Activated CD4-positive, CD25-positive, alpha-beta regulatory T cell treated with anti-CD3 and anti-CD28 coated beads, Interleukin-2, amount 50 U/mL, for 72 hours (primary cell): ENCODE measurements at regions not wholly inside any gene's neighbourhood (a gene's known extent, or its start where the extent isn't known, plus 50 kb on each side); places are given as distances from the start of the nearest gene placed in this dataset.

Source experiments
- DNase-seq: peaks from one replicate; pipeline ENCODE4 v3.0.0; 2021

- no peak for DNase-seq
These were observed 106.0 kb upstream of the ZNF32 start for GRCh38 chr10:43754569-43755260.

DNA sequence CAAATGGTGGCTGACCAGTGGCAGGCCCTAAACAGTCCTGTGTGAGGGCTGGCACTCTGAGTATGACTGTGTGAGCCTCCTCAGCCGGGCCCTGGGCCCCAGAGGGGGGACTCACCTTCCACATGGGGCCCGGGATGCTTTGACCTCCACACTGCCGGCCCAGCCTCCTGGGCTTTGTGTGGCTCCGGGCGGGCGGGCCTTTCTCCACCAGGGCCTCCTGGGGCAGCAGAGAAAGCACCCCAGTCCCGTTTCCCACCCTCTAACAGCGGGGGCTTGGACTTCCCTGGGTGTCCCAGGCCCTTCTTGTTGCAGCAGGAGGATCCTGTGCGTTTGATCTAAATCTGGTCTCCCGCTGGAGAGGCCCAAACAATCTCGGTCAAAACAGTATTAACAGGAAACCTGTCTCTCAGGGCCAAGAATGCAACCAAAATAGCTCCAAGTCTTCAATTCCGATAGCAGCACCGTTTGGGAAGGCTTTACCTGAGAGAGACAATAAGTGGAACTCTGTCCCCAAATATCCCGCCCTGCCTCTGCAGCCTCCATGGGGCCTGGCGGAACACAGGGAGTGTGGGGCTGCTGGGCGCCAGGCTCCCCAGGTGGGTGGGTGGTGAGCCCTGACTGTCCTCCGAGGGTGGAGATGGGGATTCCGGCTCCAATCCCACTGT lies 104.8 kb upstream of the ZNF32 start:
- DNase-seq: no peak

GRCh38 chr10:43752682-43753081 lies 104.0 kb upstream of the ZNF32 start:
- DNase-seq: no peak

GRCh38 chr10:43751646-43752045 lies 103.0 kb upstream of the ZNF32 start:
- DNase-seq: no peak

DNA sequence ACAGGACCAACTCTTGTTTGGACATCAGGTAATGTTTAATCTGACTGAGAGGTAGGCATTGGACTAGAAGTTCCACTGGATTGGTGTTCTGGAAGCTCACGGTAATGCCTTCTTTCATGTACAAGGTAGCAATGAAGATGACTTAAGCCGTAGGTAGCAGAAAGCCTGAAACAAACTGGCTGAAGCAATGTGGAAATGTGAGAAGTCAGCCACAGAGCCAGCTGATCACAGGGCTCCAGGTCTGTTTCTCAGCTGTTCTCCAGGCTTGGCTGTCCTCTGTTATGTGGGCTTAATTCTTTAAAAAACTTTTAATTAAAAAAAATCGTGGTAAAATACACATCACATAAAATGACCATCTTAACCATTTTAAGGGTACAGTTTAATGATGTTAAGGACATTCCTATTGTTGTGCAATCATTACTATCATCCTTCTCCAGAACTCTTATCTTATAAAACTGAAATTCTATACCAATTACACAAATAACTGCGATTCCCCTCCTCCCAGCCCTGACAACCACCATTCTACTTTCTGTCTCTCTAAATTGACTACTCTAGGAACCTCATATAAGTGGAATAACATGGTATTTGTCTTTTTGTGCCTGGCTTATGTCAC lies 101.4 kb upstream of the ZNF32 start:
- no peak for DNase-seq

- DNase-seq: no peak
These were observed 100.5 kb upstream of the ZNF32 start for GRCh38 chr10:43749145-43749576.

GRCh38 chr10:43748560-43748959 lies 99.9 kb upstream of the ZNF32 start:
- DNase-seq: no peak

DNA sequence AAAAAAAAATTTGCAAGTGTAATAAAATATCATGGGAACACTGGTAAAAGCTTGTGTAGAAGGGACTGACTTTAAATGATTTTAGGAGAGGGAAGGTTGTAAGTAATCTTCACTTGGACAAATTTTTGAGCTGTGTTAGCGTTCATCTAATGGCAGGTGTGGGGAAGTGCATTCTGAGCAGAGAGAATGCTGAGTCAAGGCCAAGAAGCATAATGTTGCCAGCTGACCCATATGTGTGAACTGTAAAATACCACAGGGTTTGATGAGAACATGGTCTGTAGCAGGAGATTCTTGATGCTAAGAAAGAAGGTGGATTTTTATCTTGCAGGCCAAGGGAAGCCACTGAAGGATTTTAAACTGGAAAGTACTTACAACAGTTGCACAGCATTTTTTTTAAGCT lies 98.2 kb upstream of the ZNF32 start:
- DNase-seq: no peak

DNA sequence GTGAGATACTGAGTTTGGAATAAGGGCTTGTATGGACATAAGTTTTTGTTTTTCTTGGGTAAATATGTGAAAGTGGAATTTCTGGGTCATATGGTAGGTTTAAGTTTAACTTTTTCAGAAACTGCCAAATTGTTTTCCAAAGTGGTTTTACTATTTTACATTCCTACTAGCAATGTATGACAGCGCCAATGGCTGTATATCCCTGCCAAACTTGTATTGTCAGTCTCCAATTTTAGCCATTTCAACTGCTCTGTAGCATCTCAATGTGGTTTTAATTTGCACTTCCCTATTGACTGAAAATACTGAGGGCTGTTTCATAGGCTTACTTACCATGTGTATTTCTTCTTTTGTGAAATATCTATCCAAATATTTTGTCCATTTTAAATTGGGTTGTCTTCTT lies 90.5 kb upstream of the ZNF32 start:
- no peak for DNase-seq

- no peak for DNase-seq
These were observed 88.3 kb upstream of the ZNF32 start for GRCh38 chr10:43737003-43737402.

- no peak for DNase-seq
These were observed 87.2 kb upstream of the ZNF32 start for GRCh38 chr10:43735907-43736306.

- DNase-seq: no peak
These were observed 86.0 kb upstream of the ZNF32 start for GRCh38 chr10:43734716-43735115.

GRCh38 chr10:43731486-43731885 lies 82.8 kb upstream of the ZNF32 start:
- no peak for DNase-seq

- no peak for DNase-seq
These were observed 79.7 kb upstream of the ZNF32 start for GRCh38 chr10:43728425-43728824.

DNA sequence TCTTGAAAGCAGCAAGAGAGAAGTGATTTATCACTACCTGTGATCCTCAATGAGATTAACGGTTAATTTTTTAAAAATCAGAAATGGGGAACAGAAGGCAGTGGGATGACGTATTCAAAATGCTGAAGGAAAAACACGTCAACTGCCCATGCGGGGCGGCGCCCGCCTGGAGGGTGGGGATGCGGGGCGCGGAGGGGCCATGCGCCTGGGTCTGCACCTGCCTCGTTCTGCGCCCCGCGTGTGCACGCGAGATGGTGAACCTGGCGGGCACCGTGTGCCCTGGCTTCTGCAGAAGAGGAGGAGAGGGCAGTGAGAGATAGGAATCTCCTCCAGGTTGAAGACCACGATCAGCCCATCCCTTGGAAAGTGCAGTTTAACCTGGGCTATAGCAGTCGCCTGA lies 79.3 kb upstream of the ZNF32 start:
- DNase-seq: no peak

GRCh38 chr10:43715334-43715733 lies 66.7 kb upstream of the ZNF32 start:
- no peak for DNase-seq

DNA sequence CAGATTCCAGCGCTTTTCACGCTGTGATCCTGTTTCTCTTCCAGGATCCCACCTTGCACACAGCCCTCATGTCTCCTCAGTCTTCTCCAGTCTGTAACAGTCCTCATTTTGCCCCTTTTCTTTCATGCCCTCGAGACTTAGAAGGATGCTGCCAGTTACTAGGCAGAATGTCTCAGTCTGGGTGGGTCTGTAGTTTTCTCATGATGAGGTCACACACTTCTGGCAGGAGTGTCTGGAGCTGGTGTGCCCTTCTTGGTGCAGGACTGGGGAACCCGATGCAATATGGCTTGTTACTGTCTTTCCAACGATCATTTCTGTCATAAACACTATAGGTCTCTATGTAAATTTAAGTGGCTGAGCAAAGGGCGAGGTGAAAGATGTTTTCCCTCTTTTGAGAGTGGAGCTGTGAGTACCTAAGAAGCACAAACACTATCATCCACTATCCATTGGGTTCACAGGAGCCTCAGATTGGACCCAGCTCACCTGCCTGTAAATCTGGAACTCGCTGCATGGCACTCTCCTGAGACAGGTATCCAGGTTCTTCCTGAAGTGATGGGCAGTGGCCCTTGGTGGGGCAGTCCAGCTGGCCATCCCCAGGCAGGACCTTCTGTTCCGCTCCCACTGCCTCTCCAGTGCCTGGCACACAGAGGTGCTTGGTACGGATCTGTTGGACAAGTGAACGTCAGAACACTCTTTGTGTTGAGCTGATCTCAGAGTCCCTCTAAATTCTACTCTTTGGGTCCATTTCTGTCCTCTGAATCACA lies 64.3 kb upstream of the ZNF32 start:
- DNase-seq: no peak

DNA sequence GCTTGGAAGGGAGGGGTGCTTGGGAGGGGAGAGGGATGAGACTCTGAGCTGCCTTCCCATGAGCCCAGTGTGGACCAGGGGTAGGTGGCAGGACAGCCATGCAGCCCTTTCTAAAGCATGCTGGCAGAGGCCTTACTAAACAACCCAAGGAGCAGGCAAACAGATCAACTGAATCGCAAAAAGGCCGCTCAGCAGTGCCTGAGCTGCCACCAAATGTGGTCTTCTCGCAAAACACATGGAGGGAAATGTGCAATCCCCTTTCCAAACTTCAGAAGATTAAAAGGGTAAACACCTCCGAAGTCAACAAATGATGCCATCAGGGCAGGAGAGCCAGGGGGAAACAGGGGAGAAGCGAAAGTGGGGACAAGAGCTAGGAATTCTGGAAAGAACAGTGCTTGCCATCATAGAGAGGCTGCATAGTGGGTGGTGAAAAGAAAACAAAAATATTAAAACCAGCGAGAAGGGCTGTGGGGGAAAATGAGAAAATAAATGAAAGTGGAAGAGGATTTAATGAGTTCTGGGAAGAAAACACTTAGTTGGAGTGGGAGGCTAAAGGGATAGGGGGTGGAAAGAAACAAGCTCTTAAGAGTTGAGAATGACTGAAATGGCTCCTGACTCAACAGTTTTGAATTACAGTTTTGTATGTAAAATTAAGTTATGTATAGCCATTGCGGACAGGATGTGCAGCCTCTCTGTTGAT lies 62.2 kb upstream of the ZNF32 start:
- DNase-seq: no peak

DNA sequence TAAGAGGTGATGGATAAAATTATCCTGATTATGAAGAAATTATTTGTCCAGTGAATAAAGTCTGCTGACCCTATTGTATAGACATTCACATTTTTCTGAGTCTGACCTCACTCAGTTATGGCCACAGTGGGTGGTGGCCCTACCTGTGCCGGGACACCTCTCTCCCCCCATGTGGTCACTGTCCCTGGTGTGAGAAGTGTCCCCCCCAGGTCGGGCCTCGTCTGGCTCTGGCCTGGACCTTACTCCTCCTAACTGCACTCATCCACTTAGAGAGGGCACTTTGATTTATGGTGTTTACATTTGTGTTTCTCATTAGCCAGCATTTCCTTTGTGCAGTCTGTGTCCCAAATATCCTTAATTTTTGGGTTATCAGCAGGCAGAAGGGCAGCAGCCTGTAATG lies 59.6 kb upstream of the ZNF32 start:
- DNase-seq: no peak

- DNase-seq: no peak
These were observed 59.1 kb upstream of the ZNF32 start for GRCh38 chr10:43707770-43708169.

DNA sequence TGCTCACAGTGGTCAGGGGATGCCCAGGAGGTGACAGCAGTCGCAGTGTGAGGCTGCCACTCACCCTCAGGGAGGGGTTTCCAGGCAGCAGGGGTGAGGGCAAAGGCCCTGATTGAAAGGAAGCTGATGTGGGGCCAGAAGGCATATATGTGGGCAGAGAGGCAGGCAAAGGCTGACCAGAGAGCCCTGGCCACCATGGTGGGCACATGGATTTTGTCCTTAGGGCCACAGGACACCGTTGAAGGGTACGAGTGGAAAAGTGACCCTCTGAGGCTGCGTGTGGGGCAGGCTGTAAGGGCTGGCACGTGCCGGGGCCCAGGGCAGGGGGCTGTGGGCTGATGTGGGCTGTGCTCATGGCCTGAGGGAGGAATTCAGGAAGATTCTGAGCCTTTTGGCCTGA lies 57.5 kb upstream of the ZNF32 start:
- no peak for DNase-seq

DNA sequence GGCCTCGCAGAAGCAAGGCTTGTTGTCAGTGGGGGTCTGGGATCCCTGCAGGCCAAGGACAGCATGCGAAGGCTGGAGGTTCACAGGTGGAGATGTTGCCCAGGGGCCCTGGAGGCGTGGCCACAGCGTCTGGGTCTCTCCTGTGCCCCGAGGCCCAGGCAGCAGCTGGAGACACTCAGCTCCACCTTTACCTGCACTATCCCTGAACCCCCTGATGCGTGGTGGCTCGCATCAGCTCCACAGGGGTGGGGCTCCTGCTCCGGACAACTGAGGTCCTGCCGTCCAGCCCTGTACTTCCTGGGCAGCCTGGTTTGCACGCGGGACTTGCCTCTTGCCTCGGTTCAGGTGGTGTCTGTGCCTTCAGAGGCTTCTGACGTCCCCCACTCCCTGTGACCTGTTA lies 54.6 kb upstream of the ZNF32 start:
- no peak for DNase-seq

GRCh38 chr10:43702936-43703281 lies 54.2 kb upstream of the ZNF32 start:
- no peak for DNase-seq
